SKM-1 treated with dmso at 0.1 percent for 144 hours (cell line): ENCODE measurements at regions not wholly inside any gene's neighbourhood (a gene's known extent, or its start where the extent isn't known, plus 50 kb on each side); places are given as distances from the start of the nearest gene placed in this dataset.
"Not testable (repeated sequence)": the region's sequence is repeated elsewhere in the genome, so short reads cannot be mapped to it uniquely, and the experiment has no call there.

ENCODE experiments used
- DNase-seq: peaks from one replicate; lab custom pipeline; 2025; ENCODE audit not compliant: unreplicated experiment; lab: John Stamatoyannopoulos, UW

DNA sequence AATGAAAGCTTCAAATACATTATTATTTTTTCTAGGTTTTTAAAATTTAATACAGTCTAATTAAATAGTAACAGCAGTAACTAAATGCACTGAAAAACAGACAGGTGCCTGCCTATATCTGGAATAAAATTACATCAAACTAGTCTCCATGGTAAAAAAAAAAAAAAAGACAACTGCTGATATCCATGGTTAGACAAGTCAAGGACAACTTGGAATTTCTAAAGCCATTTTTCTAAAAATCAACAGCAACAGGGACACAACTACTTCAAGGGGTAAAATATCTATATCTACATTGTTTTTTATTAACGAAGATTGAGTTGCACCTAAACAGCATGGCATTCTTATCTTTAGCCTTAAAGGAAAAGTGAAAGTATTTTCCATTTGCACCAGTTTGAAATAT lies 74.7 kb upstream of the VPREB1 start:
- DNase-seq, result no peak

DNA sequence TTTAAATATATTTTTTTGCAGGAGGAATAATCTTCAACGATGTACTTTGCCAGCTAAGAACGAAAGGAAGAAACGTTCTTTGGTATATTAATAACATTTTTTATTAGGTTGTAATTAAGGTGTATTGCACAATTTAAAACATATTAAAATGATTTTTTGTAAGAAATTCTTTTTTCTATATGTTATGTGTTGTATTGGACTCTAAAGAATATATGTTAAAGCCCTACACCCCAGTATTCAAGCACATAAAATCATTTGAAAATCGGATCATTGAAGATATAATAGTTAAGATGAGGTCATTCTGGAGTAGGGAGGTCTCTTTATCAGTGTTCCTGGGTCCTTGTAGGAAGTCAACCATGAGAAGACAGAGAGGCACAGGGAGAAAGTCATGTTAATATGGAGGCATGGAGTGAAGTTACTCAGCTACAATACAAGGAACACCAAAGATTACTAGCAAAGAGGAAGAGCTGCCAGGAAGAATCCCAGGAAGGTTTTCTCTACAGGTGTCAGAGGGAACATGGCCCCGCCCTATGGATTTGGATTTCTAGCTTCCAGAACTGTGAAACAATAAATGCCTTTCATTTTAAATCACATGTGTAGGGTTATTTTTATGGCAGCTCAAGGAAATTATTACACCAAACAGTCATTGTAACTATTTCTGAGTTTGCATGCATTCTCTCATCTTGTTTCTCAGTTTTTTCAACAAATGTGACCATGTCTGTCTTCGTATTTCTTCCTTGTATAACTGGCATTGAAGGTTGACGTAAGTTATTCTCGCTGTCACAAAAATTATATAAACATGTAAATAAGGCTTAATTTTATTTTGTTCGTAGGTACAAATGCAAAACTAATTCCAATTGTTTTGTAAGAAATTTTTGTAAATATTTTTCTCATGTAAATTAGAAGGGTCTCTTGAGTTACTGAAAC lies 75.4 kb upstream of the VPREB1 start:
- no peak for DNase-seq

DNA sequence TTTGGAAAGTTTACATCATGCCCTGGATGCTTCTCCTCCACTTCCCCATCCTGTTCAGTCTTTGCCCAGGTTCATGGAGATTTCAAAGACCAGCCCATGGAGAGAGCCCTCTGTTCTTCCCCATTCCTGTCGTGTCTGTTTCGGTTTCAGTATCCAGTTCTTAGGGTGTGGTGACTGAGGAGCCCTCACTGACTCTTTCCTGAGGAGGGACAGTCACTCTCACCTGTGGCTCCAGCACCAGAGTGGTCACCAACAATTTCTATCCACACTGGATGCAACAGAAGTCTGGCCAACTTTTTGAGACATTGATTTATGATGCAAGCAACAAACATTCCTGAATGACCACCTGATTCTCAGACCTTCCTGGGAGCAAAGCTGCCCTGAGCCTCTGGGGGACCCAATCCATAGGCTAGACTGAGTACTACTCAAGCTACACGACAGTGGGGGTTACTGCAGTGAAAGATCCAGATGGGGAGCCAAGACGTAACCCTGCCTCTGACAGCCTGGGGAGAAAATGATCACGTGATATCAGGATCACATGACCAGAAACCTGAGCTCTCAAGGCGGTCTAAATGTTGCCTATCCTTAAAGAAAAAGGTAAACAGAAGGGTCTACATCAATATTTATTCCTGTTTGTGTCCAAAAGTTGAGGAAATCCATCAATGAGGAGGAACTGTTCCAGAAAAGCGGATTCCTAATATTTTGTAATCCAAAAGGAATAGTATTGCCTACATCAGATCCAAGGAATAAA lies 76.2 kb upstream of the VPREB1 start:
- DNase-seq, result no peak

DNA sequence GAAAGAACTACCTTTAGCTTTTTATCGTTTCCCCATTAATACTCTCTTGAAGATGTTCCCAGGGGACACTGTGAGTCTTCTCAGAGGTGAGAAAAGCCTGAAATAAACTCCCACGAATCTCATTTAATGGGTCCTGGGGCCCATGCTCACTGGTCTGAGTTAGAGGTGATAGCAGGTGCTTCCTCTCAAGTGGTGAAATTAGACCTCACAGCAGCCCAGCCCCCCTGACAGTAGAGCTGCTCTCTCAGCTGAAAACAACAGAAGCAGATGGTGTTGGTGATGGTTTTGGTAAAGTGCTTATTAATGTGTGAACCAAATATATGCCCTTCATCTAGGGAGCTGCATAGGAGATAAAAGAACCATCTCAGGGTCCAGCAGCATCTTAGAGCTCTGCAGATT lies 76.8 kb upstream of the VPREB1 start:
- no peak for DNase-seq

DNA sequence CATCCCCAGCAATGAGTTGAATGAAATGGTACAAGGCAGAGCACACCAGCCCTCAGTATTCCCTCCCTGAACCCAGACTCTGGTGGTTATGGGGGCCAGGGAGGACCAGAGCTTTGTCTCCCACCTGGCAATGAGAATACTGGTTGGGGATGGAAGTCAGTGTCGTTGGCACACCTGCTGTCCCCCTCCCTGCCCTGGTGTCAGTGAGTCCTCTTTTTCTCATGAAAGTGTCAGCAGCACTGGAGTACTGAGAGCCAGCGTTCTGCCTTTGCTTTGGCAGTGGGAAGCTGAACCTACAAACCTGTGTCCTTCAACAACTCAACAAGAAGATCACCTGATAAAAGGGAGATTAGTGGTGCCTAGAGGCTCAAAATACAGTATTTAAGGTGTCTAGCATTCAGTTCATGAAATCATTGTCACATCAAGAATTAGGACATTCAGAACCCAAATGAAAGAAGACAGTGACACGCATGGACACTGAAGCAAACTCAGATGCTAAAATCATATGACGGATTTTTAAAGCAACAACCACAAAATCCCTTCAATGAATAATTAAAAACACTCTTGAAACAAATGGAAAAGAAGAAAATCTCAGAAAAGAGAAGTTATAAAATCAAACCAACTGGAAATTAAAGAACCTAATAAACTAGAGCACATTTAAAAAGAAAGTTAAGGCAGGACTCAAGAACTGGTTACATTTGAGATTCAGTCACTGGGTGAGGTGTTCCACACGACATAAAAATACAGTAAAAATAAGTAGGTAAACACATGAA lies 77.5 kb upstream of the VPREB1 start:
- DNase-seq, result no peak

DNA sequence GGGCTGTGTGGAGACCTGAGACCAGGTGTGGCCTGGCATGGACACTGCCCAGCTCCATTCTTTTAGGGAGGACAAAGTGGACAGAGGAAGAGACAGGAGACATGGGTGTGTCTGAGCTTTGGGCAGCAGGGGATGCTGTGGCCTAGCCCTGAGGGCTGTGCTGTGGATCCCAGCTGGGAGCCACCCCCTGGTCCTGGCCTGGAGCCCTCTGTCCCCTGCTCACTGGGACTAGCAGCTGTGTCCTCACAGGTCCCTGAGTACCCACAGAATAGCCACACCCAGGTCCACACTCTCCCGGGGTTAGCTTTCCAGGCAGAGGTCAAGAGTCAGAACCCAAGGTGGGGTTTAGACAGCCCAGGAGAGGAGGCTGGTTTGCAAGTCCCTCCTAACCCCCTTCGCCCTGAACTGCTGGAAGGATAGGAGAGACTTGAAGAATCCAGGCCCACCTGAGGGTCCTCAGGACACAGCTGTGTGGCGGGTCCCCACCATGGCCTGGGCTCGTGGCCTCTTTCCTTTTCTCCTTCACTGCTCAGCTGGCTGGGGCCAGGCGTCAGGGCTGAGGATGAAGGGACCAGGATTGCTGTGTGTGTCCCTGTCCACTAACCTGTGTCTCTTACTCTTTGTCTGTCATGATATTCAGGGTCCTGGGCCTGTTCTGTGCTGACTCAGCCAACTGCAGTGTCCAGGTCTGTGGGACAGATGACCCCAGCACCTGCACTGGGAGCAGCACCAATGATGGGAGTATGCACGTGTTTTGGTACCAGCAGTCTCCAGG lies 78.5 kb upstream of the VPREB1 start:
- DNase-seq, result no peak

DNA sequence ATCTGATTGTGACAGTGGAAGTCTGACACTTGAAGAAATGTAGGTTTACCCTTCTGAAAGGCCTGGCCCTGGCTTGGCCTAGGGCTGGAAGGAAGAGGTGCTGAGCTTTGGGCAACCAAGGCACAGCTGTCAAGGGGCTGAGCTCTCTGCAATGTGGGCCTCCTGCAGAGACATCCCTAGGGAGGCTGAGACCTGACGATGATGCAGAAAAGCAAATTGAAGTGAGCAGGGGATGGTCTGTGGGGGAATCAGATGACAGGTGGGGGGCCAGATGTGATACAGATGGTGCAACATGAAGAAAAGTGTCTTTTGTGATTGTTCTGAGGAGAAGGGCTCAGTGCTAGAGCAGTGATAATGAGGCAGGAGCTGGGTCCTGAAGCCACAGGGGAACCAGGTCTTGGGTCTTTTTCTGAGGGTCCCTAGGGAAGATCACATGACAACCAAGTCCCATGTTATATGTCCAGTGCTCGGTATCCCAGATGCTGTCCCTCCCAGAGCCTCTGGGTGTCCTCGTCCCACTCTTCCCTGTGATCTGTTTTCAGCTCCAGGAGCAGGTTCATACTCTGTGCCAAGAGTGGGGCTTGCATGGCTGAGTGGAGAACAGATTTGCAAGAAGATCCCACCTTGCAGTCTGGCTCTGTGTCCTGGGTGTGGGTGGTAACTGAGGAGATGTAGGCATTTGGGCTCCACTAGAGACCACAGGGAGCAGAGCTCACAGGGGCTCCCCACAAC lies 79.9 kb upstream of the VPREB1 start:
- DNase-seq, result no peak

DNA sequence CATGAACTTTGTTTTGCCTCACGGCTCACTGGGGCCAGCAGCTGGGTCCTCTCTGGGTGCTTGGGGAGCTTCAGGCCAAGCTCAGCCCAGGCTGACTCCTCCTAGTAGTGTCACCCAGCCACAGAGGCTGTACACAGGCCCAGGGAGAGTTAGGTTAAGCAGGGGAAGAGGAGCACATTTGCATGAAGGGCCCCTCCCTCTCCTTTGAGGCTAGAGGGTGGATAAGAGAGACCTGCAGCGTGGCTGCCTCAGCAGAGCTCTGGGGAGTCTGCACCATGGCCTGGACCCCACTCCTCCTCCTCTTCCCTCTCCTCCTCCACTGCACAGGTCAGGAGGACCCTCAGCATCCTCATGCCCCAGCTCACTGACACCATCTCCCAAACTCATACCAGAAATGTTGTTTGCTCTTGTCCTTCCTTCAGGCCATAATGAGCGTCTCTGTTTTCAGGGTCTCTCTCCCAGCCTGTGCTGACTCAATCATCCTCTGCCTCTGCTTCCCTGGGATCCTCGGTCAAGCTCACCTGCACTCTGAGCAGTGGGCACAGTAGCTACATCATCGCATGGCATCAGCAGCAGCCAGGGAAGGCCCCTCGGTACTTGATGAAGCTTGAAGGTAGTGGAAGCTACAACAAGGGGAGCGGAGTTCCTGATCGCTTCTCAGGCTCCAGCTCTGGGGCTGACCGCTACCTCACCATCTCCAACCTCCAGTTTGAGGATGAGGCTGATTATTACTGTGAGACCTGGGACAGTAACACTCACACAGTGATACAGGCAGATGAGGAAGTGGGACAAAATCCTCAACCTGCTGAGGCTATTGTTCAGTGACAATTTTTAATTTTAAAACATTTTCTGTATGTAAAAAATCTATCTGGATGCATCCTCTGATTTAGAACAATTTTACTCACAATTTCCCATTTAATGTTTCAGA lies 82.4 kb upstream of the VPREB1 start:
- no peak for DNase-seq

DNA sequence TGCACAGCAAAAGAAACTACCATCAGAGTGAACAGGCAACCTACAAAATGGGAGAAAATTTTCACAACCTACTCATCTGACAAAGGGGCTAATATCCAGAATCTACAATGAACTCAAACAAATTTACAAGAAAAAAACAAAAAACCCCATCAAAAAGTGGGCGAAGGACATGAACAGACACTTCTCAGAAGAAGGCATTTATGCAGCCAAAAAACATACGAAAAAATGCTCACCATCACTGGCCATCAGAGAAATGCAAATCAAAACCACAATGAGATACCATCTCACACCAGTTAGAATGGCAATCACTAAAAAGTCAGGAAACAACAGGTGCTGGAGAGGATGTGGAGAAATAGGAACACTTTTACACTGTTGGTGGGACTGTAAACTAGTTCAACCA lies 83.8 kb upstream of the VPREB1 start:
- DNase-seq, result not testable (repeated sequence)

DNA sequence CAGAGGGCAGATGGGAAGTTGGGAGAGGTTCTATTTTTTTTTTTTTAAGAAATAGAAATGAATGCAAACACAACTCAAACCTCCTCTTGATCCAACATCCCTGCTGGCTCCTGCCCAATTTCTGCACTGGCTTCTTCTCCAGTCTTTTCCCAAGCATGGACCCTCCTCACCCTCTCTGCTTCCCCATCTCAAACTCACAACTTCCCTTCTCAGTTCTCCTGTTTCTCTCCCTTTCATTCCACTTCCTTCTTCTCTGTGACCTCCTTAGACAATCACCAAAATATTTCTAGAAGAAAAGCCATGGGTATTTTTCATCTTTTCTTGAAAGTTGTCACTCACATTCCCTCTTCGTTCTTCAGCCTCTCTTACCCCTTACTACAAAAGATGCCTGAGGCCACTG lies 85.2 kb upstream of the VPREB1 start:
- no peak for DNase-seq

DNA sequence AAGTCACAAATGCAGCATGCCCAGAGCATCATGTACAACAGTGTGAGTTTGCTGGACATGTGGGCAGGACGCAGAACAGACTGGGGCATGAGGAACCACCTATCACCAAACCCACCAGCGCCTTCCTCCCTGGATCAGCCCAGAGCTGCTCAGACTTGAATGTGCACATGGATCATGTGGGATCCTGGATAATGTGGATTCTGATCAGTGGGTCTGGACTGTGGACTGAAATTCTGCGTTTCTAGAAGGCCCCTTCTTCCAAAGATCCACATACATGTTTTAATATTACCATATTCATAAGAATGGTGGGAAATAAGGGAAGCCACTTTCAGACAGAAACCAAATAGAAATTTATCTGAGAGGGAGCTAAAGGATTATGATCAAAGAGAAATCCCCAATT lies 85.6 kb upstream of the VPREB1 start:
- no peak for DNase-seq

DNA sequence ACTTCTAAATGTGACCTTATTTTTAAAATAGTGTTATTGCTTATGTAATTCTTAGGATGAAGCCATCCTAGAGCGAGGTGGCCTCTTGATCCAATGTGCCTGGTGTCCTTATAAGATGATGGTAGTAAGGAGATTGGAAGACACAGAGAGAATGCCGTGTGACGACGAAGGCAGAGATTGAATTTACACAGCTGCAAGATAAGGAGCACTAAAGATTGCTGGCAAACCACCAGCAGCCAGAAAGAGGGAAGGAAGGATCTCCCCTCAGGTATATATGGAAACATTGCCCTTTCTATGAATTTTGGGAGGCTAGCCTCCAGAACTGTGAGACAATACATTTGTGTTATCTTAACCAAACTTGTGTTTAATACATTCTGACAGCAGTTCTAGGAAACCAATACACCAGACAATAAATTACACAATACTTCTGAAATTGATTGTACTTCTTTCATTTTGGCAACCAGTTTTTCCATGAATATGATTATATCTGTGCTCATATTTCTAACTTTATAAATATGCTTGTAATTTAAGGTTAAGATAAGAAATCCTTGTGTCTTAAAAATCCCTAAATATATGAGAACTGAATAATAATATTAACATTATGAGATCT lies 86.3 kb upstream of the VPREB1 start:
- no peak for DNase-seq

DNA sequence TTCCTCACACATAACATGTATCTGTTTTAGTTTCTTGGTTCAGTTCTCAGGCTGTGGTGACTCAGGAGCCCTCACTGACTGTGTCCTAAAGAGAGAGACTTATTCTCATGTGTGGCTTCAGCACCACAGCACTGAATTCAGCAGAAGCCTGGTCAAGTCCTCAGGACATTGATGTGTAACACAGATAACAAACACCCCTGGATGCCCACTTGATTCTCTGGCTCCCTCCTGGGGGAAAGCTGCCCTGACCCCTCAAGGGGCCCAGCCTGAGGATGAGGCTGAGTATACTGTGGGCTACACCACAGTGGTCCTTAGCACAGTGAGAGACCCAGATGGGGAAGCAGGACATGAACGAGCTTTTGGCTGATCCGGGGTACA lies 87.2 kb upstream of the VPREB1 start:
- DNase-seq, result no peak

DNA sequence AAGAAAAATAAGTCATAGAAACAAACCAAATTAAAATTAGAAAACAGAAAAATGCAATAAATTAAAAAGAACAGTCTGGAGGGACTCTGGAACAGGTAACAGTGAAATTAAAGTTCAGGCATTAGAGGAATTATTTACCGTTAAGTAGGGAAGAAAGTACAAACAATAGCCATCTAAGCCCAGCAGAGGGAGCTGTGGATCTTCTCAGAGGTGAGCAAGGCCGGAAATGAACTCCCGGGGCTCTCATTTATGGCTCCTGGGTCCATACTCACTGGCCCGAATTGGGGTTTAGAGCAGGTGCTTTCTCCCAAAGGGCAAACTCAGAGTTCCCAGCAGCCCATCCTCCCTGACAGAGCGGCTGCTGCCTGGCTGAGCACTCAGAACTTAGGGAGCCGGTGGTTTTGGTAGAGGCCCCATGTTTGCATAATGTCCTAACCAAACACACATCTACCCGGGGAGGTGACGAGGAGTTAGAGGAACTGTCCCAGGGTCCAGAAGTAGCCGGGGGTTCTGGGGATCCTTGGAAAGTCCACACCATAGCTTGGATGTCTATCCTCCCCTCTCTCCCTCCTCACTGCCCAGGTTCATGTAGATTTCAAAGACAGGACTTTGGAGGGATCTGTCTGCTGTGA lies 87.8 kb upstream of the VPREB1 start:
- peak; percentile 72 for DNase-seq

DNA sequence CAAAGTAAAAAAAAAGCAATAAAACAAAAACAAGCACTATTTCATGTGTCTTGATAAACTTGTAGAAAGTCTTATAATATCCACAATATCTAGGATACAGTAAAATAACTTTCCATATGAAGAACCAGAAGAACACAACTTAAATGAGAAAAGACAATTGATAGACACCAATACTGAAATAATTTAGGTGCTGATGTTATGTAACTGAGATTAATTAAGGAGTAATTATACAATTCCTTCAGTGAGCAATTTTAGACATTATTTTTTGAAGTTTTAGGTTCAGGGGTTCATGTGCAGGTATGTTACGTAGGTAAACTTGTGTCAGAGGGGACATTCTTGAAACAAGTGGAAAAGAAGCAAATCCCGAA lies 88.3 kb upstream of the VPREB1 start:
- no peak for DNase-seq

DNA sequence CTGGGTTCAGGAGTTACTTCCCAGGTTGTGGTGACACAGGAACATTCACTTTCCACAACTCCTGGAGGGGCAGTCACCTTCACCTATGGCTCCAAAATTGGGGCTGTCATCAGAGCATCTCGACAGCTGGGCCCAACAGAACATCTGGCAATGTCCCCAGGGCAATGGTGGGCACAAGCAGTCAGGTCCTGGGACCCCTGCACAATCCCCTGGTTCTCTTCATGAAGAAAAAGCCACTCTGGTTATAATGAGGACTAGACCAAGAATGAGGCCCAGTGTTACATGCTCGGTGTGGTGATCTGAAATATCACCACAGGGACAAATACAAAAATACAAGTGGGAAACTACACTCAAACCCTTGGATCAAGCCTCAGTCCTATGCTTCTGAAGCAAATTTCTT lies 89.0 kb upstream of the VPREB1 start:
- DNase-seq, result no peak

DNA sequence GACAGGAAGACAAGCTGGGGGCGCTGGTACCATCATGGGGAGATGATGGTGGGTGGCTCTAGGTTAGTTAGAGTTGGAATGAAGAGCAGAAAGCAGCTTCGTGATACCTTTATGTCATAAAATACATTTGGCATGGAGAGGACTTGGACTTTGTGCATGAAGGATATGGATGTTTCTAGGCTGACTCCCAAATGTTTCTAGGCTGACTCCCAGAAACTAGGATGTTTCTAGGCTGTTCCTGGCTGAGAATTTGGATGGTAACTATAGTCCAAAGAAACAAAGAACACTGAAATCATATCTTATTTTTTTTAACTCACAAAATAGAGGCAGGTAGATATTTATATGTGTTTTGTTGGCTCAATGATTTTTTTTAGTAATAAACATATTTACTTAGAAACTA lies 89.4 kb upstream of the VPREB1 start:
- no peak for DNase-seq

DNA sequence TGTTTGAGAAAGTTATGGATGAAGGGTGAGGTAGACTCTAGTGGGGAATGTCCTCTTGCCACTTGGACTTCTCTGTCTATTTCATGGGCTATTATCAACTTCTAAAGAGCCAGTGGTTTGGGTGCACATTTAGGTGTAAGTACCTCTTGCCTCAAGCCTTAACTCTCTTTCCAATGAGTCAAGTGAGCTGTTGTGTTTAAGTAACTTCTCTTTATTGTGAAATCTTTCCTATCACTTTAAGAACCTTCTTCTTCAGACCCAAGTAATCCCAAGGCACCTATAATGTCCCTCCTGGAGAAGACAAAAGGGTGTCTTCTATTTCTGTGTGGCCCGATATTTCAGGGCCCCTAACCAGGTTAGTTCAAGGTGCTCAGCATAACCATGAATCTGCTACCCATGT lies 90.5 kb upstream of the VPREB1 start:
- DNase-seq, result peak; percentile 31
